GM12872 (cell line): ENCODE measurements at regions not wholly inside any gene's neighbourhood (a gene's known extent, or its start where the extent isn't known, plus 50 kb on each side); places are given as distances from the start of the nearest gene placed in this dataset.

ENCODE experiments used
- CTCF ChIP-seq: IDR thresholded peaks from 3 replicates; pipeline ENCODE4 v1.5.1; 2011; ENCODE audit warnings: low read depth, mild to moderate bottlenecking, low read length, moderate library complexity; ENCODE audit not compliant: insufficient read depth

- TF ChIP-seq CTCF = no peak
These were observed 177.1 kb downstream of the MRPL14 start for GRCh38 chr6:43950051-43950605.

GRCh38 chr6:43949551-43949991 lies 177.7 kb downstream of the MRPL14 start:
- TF ChIP-seq CTCF = no peak

- no peak for TF ChIP-seq CTCF
These were observed 178.4 kb downstream of the MRPL14 start for GRCh38 chr6:43948527-43949485.

- no peak for TF ChIP-seq CTCF
These were observed 177.8 kb downstream of the VEGFA start for GRCh38 chr6:43947860-43948259.

- no peak for TF ChIP-seq CTCF
These were observed 176.8 kb downstream of the VEGFA start for GRCh38 chr6:43946641-43947363.

- no peak for TF ChIP-seq CTCF
These were observed 175.7 kb downstream of the VEGFA start for GRCh38 chr6:43945768-43946080.
